Muscle of leg (tissue), 3 donors: ENCODE measurements at regions not wholly inside any gene's neighbourhood (a gene's known extent, or its start where the extent isn't known, plus 50 kb on each side); places are given as distances from the start of the nearest gene placed in this dataset.
"Not testable (repeated sequence)": the region's sequence is repeated elsewhere in the genome, so short reads cannot be mapped to it uniquely, and the experiment has no call there.

Source experiments
- DNase-seq: peaks from one replicate; pipeline ENCODE4 v3.0.0; 2013
- H3K27ac ChIP-seq: one replicate; pipeline ENCODE4 v1.5.1; 2013; ENCODE audit warnings: mild to moderate bottlenecking, low read length, control low read depth
- H3K27me3 ChIP-seq: one replicate; pipeline ENCODE4 v1.6.1; 2013; ENCODE audit warnings: low read length; ENCODE audit not compliant: control insufficient read depth, insufficient read depth
- H3K36me3 ChIP-seq: one replicate; pipeline ENCODE4 v1.6.1; 2013; ENCODE audit warnings: low read length; ENCODE audit not compliant: control insufficient read depth, insufficient read depth
- H3K4me1 ChIP-seq: one replicate; pipeline ENCODE4 v1.6.1; 2013; ENCODE audit warnings: low read length; ENCODE audit not compliant: control insufficient read depth, insufficient read depth
- H3K4me3 ChIP-seq: one replicate; pipeline ENCODE4 v1.5.1; 2013; ENCODE audit warnings: low read length, control low read depth
- H3K9me3 ChIP-seq: replicated peaks from 2 replicates; pipeline ENCODE4 v1.6.1; 2013; ENCODE audit warnings: low read depth, low read length; ENCODE audit not compliant: control insufficient read depth
- WGBS: methylation state at CpG from one replicate; pipeline ENCODE4 v1.1.5; 2013; ENCODE audit warnings: missing lambda C conversion rate; ENCODE audit not compliant: insufficient coverage; 5-methylcytosine and 5-hydroxymethylcytosine counted together

DNA sequence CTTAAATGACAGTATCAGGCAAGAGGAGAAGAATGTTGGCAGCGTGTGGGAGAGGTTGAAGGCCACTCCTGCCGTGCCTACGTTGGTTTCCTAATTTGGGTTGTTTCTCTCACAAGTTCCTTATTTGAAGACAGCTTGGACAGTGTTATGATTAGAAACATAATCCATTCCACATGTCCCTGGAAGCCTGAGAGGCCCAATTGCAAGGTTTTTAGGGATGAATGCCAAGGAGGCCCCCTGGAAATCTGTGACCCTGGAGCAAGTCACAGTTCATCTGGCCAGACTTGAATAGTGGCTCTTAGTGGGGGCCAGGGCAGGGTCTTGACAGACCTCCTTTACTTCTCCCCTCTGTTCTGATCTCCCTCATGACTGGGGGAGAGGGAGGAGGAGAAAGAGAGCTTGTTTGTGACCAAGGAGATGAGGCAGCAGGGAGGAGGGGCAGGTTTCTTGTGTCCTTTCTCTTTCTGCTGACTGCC lies 584.4 kb upstream of the TBL1XR1 start:
- H3K36me3 ChIP-seq, result no peaks in the 10 kb centered on the region
- H3K4me3 ChIP-seq, result no peak overlapping the region
- no peaks in the 10 kb centered on the region for H3K27me3 ChIP-seq
- no CpG with 5 or more reads among the region's 3 CpGs for WGBS
- peak; percentile 89 for DNase-seq
- peaks cover 19% of the 10 kb centered on the region for H3K4me1 ChIP-seq
- no peaks in the 10 kb centered on the region for H3K9me3 ChIP-seq
- H3K27ac ChIP-seq, result peak overlapping the region; percentile 85

GRCh38 chr3:177783338-177783737 lies 586.1 kb upstream of the TBL1XR1 start:
- H3K4me1 ChIP-seq, result peaks cover 17% of the 10 kb centered on the region
- H3K4me3 ChIP-seq, result no peak overlapping the region
- no peaks in the 10 kb centered on the region for H3K36me3 ChIP-seq
- no peaks in the 10 kb centered on the region for H3K27me3 ChIP-seq
- H3K9me3 ChIP-seq, result no peaks in the 10 kb centered on the region
- no peak overlapping the region for H3K27ac ChIP-seq
- WGBS, result no CpG with 5 or more reads among the region's 2 CpGs
- DNase-seq, result no peak

DNA sequence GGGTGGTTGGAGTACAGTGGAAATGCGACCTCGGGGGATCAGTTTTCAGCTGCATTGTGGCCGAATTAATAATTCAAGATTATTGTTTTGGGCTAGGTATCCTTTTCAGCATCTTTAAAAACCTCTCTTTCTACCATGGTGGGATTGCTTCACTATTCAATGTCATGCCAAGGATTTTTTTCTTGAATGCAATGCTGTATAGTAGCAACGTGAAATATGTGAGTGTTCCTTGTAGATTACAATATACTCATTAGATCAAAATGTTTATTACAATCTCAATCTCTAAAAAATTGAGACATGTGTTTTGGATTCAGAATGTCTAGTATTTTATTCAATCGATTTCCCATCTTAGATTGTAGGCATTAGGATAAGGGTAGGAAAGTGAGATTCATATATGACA lies 586.5 kb upstream of the TBL1XR1 start:
- WGBS, result no CpG with 5 or more reads among the region's 5 CpGs
- no peak for DNase-seq
- Histone ChIP-seq H3K27me3 (no peaks in the 10 kb centered on the region), H3K4me3 (no peak overlapping the region), H3K4me1 (peaks cover 17% of the 10 kb centered on the region), H3K9me3 (no peaks in the 10 kb centered on the region), H3K27ac (no peak overlapping the region), H3K36me3 (no peaks in the 10 kb centered on the region)

GRCh38 chr3:177787279-177788041 lies 590.2 kb upstream of the TBL1XR1 start:
- no peak for DNase-seq
- 0% methylated on average over 1 of the region's 5 CpGs for WGBS
- H3K36me3 ChIP-seq, result no peaks in the 10 kb centered on the region
- no peaks in the 10 kb centered on the region for H3K9me3 ChIP-seq
- no peaks in the 10 kb centered on the region for H3K27me3 ChIP-seq
- H3K4me3 ChIP-seq, result no peak overlapping the region
- H3K4me1 ChIP-seq, result no peaks in the 10 kb centered on the region
- no peak overlapping the region for H3K27ac ChIP-seq

DNA sequence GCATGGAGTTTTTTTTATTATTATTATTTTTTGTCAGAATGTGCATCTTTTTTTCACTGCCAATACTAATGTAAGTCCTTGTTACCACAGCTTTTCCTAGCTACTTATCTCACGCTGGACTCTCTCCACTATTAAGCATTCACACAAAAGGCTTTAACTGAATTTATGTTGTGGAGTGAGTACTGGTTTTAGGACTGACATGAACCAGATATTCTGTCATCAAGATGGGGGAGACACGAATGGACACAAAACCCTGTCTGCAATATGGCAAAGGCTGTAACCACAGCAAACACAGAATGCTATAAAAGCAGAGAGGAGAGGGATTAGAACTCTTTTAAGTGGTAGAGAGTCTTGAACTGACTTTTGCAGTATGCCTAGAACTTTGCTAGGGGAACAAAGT lies 592.2 kb upstream of the TBL1XR1 start:
- DNase-seq, result no peak
- Histone ChIP-seq H3K27ac (no peak overlapping the region), H3K4me3 (no peak overlapping the region), H3K36me3 (no peaks in the 10 kb centered on the region), H3K27me3 (no peaks in the 10 kb centered on the region), H3K9me3 (no peaks in the 10 kb centered on the region), H3K4me1 (no peaks in the 10 kb centered on the region)
- WGBS, result 80% methylated on average over 1 of the region's 2 CpGs

- Histone ChIP-seq H3K27ac (no peak overlapping the region), H3K27me3 (no peaks in the 10 kb centered on the region), H3K36me3 (no peaks in the 10 kb centered on the region), H3K4me1 (no peaks in the 10 kb centered on the region), H3K4me3 (no peak overlapping the region), H3K9me3 (no peaks in the 10 kb centered on the region)
- no CpG with 5 or more reads among the region's 6 CpGs for WGBS
- no peak for DNase-seq
Measured at GRCh38 chr3:177792311-177793030, 595.2 kb upstream of the TBL1XR1 start.

DNA sequence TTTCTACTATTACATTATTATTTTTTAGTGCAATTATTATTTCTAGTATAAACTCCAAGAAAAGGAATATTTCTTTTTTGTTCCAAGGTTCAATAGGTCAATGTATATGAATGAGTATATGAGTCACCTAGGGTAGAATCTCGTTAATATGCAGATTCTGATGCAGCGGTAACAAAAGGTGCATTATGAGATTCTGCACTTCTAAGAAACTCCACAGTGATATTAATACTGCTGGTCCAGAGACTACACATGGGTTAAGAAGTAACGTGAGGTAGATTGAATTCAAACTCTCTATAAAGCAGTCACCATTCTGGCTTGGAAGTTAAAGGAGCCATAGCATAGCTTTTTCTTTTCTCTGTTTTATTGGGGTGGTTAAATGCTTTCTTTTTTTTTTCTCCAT lies 596.2 kb upstream of the TBL1XR1 start:
- H3K4me3 ChIP-seq, result no peak overlapping the region
- no peak overlapping the region for H3K27ac ChIP-seq
- WGBS, result no CpG with 5 or more reads among the region's 3 CpGs
- no peaks in the 10 kb centered on the region for H3K27me3 ChIP-seq
- no peaks in the 10 kb centered on the region for H3K36me3 ChIP-seq
- no peaks in the 10 kb centered on the region for H3K4me1 ChIP-seq
- H3K9me3 ChIP-seq, result no peaks in the 10 kb centered on the region
- no peak for DNase-seq

DNA sequence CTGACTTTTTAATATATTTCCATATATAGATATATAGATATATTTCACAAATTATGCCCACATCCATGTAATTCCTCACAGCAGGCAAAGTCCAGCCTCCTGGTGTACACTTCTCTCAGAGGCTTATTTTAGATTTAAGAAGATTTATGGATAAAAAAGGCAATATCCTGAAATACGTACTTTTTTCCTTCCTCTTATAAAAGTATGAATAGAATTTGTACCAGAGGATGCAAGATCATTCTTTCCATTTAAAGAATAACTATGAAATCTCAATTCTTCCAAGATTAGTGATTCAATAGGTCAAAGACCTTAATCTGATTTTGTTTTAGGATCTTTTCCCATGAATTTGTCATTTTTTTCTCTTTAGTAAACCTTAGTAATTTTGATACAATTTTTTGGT lies 597.9 kb upstream of the TBL1XR1 start:
- no peaks in the 10 kb centered on the region for H3K9me3 ChIP-seq
- H3K4me1 ChIP-seq, result no peaks in the 10 kb centered on the region
- no peak overlapping the region for H3K27ac ChIP-seq
- H3K36me3 ChIP-seq, result no peaks in the 10 kb centered on the region
- no peak for DNase-seq
- H3K27me3 ChIP-seq, result no peaks in the 10 kb centered on the region
- WGBS, result no CpG with 5 or more reads among the region's 1 CpG
- H3K4me3 ChIP-seq, result no peak overlapping the region

DNA sequence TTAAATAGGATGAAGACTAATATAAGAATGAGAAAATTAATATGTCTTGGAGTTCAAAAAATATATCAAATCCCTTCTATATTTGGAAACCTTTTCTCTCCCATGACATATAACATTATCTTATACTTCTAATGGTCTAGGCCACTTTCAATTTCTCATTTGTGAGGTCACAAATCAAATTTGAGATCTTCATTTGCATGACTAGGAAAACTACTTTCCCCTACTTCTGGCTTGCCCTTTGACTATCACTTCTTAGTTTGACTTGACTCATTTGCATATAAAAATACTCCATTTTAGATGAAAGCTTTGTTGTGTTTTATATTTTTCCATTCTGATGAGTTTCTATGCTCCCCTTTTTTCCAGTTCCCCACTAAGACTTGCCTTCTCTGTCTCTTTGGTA lies 598.6 kb upstream of the TBL1XR1 start:
- H3K4me1 ChIP-seq, result no peaks in the 10 kb centered on the region
- H3K36me3 ChIP-seq, result no peaks in the 10 kb centered on the region
- H3K27ac ChIP-seq, result no peak overlapping the region
- H3K9me3 ChIP-seq, result no peaks in the 10 kb centered on the region
- H3K27me3 ChIP-seq, result no peaks in the 10 kb centered on the region
- DNase-seq, result no peak
- H3K4me3 ChIP-seq, result no peak overlapping the region

DNA sequence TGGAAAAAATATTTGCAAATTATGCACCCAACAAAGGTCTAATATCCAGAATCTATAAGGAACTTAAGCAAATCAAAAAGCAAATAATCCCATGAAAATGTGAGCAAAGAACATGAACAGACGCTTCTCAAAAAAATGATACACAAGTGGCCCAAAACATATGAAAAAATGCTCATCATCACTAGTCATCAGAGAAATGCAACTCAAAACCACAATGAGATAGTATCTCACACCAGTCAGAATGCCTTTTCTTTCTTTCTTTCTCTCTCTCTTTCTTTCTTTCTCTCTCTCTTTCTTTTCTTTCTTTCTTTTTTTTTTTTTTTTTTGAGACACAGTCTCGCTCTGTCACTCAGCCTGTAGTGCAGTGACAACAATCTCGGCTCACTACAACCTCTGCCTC lies 602.9 kb upstream of the TBL1XR1 start:
- H3K4me3 ChIP-seq, H3K27me3 ChIP-seq, H3K4me1 ChIP-seq, H3K9me3 ChIP-seq, H3K27ac ChIP-seq, DNase-seq, H3K36me3 ChIP-seq: not testable (repeated sequence)
- 50% methylated on average over 1 of the region's 3 CpGs for WGBS
